IMR-90 (cell line): ENCODE measurements at regions not wholly inside any gene's neighbourhood (a gene's known extent, or its start where the extent isn't known, plus 50 kb on each side); places are given as distances from the start of the nearest gene placed in this dataset.

Experiments
- ATAC-seq: fragments of 200-7000 bp; cut with Tn5 transposase; 2 replicates; pipeline ENCODE4 v1.9.1; 2020; ENCODE audit warnings: low read depth, mild to moderate bottlenecking, moderate library complexity
- BruUV-seq: library from RNA; stranded (reverse); fragments of 400-500 nt; replicated peaks from 2 replicates; lab custom pipeline; 2021; lab: Mats Ljungman, UMichigan
- CTCF ChIA-PET: fragments of 300-600 bp; formaldehyde crosslinking; extraction: SDS; loops from one replicate; lab custom pipeline; 2021; ENCODE audit warnings: antibody characterized with exemption; lab: Yijun Ruan, JAX
- POLR2A ChIA-PET: fragments of 300-600 bp; sonication (Branson Sonifier 250); formaldehyde crosslinking; loops from one replicate; lab custom pipeline; 2022; ENCODE audit warnings: antibody characterized with exemption; ENCODE audit not compliant: unreplicated experiment; lab: Charles Lee
- DNase-seq: peaks from one replicate; pipeline ENCODE4 v3.0.0; 2013
- H2AFZ ChIP-seq: replicated peaks from 2 replicates; pipeline ENCODE3; 2013; ENCODE audit warnings: low read length, mild to moderate bottlenecking; ENCODE audit not compliant: poor library complexity
- H2AK5ac ChIP-seq: 2 replicates; pipeline ENCODE4 v1.6.1; 2013; ENCODE audit warnings: low read depth, low read length, inconsistent platforms
- H2AK9ac ChIP-seq: replicated peaks from 2 replicates; pipeline ENCODE3; 2013; ENCODE audit warnings: mild to moderate bottlenecking, low read depth, low read length, moderate library complexity; ENCODE audit not compliant: poor library complexity
- H2BK120ac ChIP-seq: 2 replicates; pipeline ENCODE4 v1.6.1; 2013; ENCODE audit warnings: low read depth, low read length, inconsistent platforms
- H2BK15ac ChIP-seq: 3 replicates; pipeline ENCODE4 v1.6.1; 2013; ENCODE audit warnings: low read depth, low read length, inconsistent platforms
- H2BK20ac ChIP-seq: 2 replicates; pipeline ENCODE4 v1.6.1; 2013; ENCODE audit warnings: low read depth, mild to moderate bottlenecking, inconsistent platforms, low read length, moderate library complexity
- H2BK5ac ChIP-seq: 2 replicates; pipeline ENCODE4 v1.6.1; 2013; ENCODE audit warnings: mild to moderate bottlenecking, low read depth, low read length, inconsistent platforms; ENCODE audit not compliant: poor library complexity, severe bottlenecking
- H3K14ac ChIP-seq: replicated peaks from 2 replicates; pipeline ENCODE4 v1.6.1; 2013; ENCODE audit warnings: low read depth, low read length, inconsistent platforms
- H3K18ac ChIP-seq: 2 replicates; pipeline ENCODE4 v1.6.1; 2013; ENCODE audit warnings: low read depth, low read length, control low read depth
- H3K23ac ChIP-seq: 2 replicates; pipeline ENCODE4 v1.6.1; 2013; ENCODE audit warnings: low read depth, low read length, inconsistent platforms
- H3K27ac ChIP-seq: 2 replicates; pipeline ENCODE4 v1.5.1; 2013; ENCODE audit warnings: mild to moderate bottlenecking, control low read depth, low read length; ENCODE audit not compliant: insufficient read depth
- H3K27me3 ChIP-seq: 2 replicates; pipeline ENCODE4 v1.6.1; 2013; ENCODE audit warnings: low read length; ENCODE audit not compliant: control insufficient read depth, insufficient read depth
- H3K36me3 ChIP-seq: 2 replicates; pipeline ENCODE4 v1.6.1; 2013; ENCODE audit warnings: low read length, mixed read lengths; ENCODE audit not compliant: control insufficient read depth, insufficient read depth
- H3K4ac ChIP-seq: 2 replicates; pipeline ENCODE4 v1.6.1; 2013; ENCODE audit warnings: low read depth, low read length, inconsistent platforms
- H3K4me1 ChIP-seq: 2 replicates; pipeline ENCODE4 v1.6.1; 2013; ENCODE audit warnings: low read length, mixed read lengths; ENCODE audit not compliant: control insufficient read depth, insufficient read depth
- H3K4me2 ChIP-seq: 2 replicates; pipeline ENCODE4 v1.6.1; 2013; ENCODE audit warnings: low read depth, mild to moderate bottlenecking, control low read depth, low read length, moderate library complexity
- H3K4me3 ChIP-seq: 2 replicates; pipeline ENCODE4 v1.5.1; 2013; ENCODE audit warnings: low read depth, mild to moderate bottlenecking, control low read depth, low read length, moderate library complexity; ENCODE audit not compliant: insufficient read depth
- H3K56ac ChIP-seq: 2 replicates; pipeline ENCODE4 v1.6.1; 2013; ENCODE audit warnings: low read length, inconsistent platforms; ENCODE audit not compliant: insufficient read depth; ENCODE audit errors: extremely low read depth
- H3K79me1 ChIP-seq, 2 experiments: 2 replicates each; pipeline ENCODE4 v1.6.1; 2013; ENCODE audit warnings: low read length in 2 of 2, inconsistent platforms in 1 of 2, low read depth in 1 of 2
- H3K9ac ChIP-seq: 2 replicates; pipeline ENCODE4 v1.6.1; 2013; ENCODE audit warnings: low read depth, low read length, control low read depth
- H3K9me1 ChIP-seq: 2 replicates; pipeline ENCODE4 v1.6.1; 2013; ENCODE audit warnings: low read length, inconsistent platforms; ENCODE audit not compliant: insufficient read depth
- H3K9me3 ChIP-seq: 2 replicates; pipeline ENCODE4 v1.6.1; 2013; ENCODE audit warnings: low read length; ENCODE audit not compliant: control insufficient read depth, insufficient read depth
- H4K20me1 ChIP-seq: 2 replicates; pipeline ENCODE4 v1.6.1; 2013; ENCODE audit warnings: low read length, inconsistent platforms; ENCODE audit not compliant: insufficient read depth
- H4K5ac ChIP-seq: 2 replicates; pipeline ENCODE4 v1.6.1; 2013; ENCODE audit warnings: mild to moderate bottlenecking, low read depth, low read length, control low read depth
- H4K8ac ChIP-seq, 2 experiments: 2 replicates each; pipeline ENCODE4 v1.6.1; 2013; ENCODE audit warnings: low read depth in 2 of 2, low read length in 2 of 2, control low read depth in 1 of 2, inconsistent platforms in 1 of 2
- H4K91ac ChIP-seq: 2 replicates; pipeline ENCODE4 v1.6.1; 2013; ENCODE audit warnings: low read depth, low read length, inconsistent platforms; ENCODE audit not compliant: insufficient read depth
- BHLHE40 ChIP-seq: fragments of 150-350 bp; IDR thresholded peaks from 2 replicates; pipeline ENCODE4 v1.6.1; 2016; ENCODE audit warnings: mild to moderate bottlenecking, low read depth, low read length
- CEBPB ChIP-seq: IDR thresholded peaks from 2 replicates; pipeline ENCODE4 v1.6.1; 2012; ENCODE audit warnings: low read depth, low read length, improper control_type of control experiment
- CHD1 ChIP-seq: IDR thresholded peaks from 2 replicates; pipeline ENCODE4 v1.6.1; 2012; ENCODE audit warnings: low read depth, low read length, improper control_type of control experiment
- FOS ChIP-seq: fragments of 150-350 bp; IDR thresholded peaks from 2 replicates; pipeline ENCODE4 v1.6.1; 2016; ENCODE audit warnings: low read depth, low read length
- MAFK ChIP-seq: IDR thresholded peaks from 2 replicates; pipeline ENCODE4 v1.6.1; 2012; ENCODE audit warnings: low read depth, low read length, improper control_type of control experiment
- MAZ ChIP-seq: IDR thresholded peaks from 2 replicates; pipeline ENCODE4 v1.6.1; 2012; ENCODE audit warnings: low read depth, mild to moderate bottlenecking, low read length, improper control_type of control experiment, moderate library complexity, borderline replicate concordance
- POLR2A ChIP-seq: IDR thresholded peaks from 2 replicates; pipeline ENCODE4 v1.6.1; 2012; ENCODE audit warnings: mild to moderate bottlenecking, low read depth, low read length
- RCOR1 ChIP-seq: IDR thresholded peaks from 2 replicates; pipeline ENCODE4 v1.6.1; 2012; ENCODE audit warnings: mild to moderate bottlenecking, low read length, improper control_type of control experiment; ENCODE audit not compliant: insufficient replicate concordance
- SMC3 ChIP-seq: fragments of 150-350 bp; IDR thresholded peaks from 2 replicates; pipeline ENCODE4 v1.6.1; 2016; ENCODE audit warnings: low read depth, mild to moderate bottlenecking, antibody characterized with exemption, low read length, moderate library complexity
- WGBS, 2 experiments: methylation state at CpG; one replicate each; pipeline versions ENCODE4 v1.1.5 to v1.1.7; 2013; ENCODE audit warnings: missing lambda C conversion rate in 2 of 2; ENCODE audit not compliant: insufficient read length in 1 of 2; ENCODE audit errors: extremely low coverage in 2 of 2; 5-methylcytosine and 5-hydroxymethylcytosine counted together
- dilution Hi-C: fragments of 300-500 bp; cut with HindIII; formaldehyde crosslinking; loops from one replicate; pipeline ENCODE4 v1.14.3; 2018; ENCODE audit warnings: low sequenced_read_pairs; ENCODE audit not compliant: unreplicated experiment
- in situ Hi-C: fragments of 300-500 bp; cut with MboI; formaldehyde crosslinking; loops from 3 replicates; pipeline ENCODE4 v1.14.3; 2019; ENCODE audit warnings: low sequenced_read_pairs, inconsistent platforms, mixed read lengths
- intact Hi-C: fragments of 100-400 bp; cut with micrococcal nuclease; formaldehyde crosslinking; loops from 2 replicates; pipeline ENCODE4 v1.10.0; 2022
- TF ChIP-seq, protein P1 (sequence below): fragments of 150-350 bp; IDR thresholded peaks from 2 replicates; pipeline ENCODE4 v1.6.1; 2016; ENCODE audit warnings: low read depth, mild to moderate bottlenecking, low read length, moderate library complexity, borderline replicate concordance
- TF ChIP-seq, protein P2 (sequence below): fragments of 150-350 bp; IDR thresholded peaks from 2 replicates; pipeline ENCODE4 v1.6.1; 2017; ENCODE audit warnings: mild to moderate bottlenecking, antibody characterized with exemption, low read length, low read depth

DNA sequence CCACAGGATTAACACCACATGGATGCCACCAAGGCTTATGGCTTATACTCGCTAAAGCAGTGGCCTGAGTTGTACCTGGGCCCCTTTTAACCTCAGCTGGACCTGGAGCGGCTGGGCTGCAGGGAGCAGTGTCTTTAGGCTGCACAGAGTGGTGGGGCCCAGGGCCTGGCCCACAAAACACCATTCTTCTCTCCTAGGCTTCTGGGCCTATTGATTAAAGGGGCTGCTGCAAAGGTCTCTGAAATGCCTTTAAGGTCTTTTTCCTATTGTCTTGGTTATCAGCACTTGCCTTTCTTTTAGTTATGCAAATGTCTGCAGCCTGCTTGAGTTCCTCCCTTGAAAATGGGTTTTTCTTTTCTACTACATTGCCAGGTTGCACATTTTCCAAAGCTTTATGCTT, 973.9 kb upstream of the PRR20A start:
- dilution Hi-C loops (no loop called here), intact Hi-C loops (no loop called here), in situ Hi-C loops (loop anchor here (25.0 kb wide), 1 partner anchor 95 kb away; no protein-coding TSS in a partner anchor)
- H2AK9ac ChIP-seq: no peak overlapping the region
- no peak for DNase-seq
- no peak overlapping the region for H4K5ac ChIP-seq
- no peak overlapping the region for H3K4me3 ChIP-seq
- no TSS peak for BruUV-seq
- no peak overlapping the region for H3K14ac ChIP-seq
- H3K4me2 ChIP-seq: no peak overlapping the region
- H3K56ac ChIP-seq: no peak overlapping the region
- no peak overlapping the region for H2BK5ac ChIP-seq
- H2AK5ac ChIP-seq: no peak overlapping the region
- no peak overlapping the region for H3K23ac ChIP-seq
- H3K79me1 ChIP-seq: no peaks in the 10 kb centered on the region
- no peak overlapping the region for H3K4ac ChIP-seq
- no peaks in the 10 kb centered on the region for H4K20me1 ChIP-seq
- CTCF ChIA-PET: no interaction called here
- no peak overlapping the region for H2BK120ac ChIP-seq
- H4K91ac ChIP-seq: no peak overlapping the region
- no peak overlapping the region for H3K27ac ChIP-seq
- no peak overlapping the region for H3K9ac ChIP-seq
- no peak overlapping the region for H2BK15ac ChIP-seq
- no CpG with 5 or more reads among the region's 2 CpGs for whole genome bisulfite sequencing, 2 experiments
- no peak overlapping the region for H2AFZ ChIP-seq
- no peak overlapping the region for H3K18ac ChIP-seq
- H4K8ac ChIP-seq: no peak overlapping the region
- H3K36me3 ChIP-seq: no peaks in the 10 kb centered on the region
- TF ChIP-seq MAZ (no peak), CEBPB (no peak), POLR2A (no peak), CHD1 (no peak), BHLHE40 (no peak), FOS (no peak), MAFK (no peak), RCOR1 (no peak), SMC3 (no peak)
- TF ChIP-seq, protein P1, sequence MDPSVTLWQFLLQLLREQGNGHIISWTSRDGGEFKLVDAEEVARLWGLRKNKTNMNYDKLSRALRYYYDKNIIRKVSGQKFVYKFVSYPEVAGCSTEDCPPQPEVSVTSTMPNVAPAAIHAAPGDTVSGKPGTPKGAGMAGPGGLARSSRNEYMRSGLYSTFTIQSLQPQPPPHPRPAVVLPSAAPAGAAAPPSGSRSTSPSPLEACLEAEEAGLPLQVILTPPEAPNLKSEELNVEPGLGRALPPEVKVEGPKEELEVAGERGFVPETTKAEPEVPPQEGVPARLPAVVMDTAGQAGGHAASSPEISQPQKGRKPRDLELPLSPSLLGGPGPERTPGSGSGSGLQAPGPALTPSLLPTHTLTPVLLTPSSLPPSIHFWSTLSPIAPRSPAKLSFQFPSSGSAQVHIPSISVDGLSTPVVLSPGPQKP: no peak
- TF ChIP-seq, protein P2, sequence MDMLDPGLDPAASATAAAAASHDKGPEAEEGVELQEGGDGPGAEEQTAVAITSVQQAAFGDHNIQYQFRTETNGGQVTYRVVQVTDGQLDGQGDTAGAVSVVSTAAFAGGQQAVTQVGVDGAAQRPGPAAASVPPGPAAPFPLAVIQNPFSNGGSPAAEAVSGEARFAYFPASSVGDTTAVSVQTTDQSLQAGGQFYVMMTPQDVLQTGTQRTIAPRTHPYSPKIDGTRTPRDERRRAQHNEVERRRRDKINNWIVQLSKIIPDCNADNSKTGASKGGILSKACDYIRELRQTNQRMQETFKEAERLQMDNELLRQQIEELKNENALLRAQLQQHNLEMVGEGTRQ: no peak
- H3K9me3 ChIP-seq: peaks cover 2% of the 10 kb centered on the region
- H2BK20ac ChIP-seq: no peak overlapping the region
- POLR2A ChIA-PET: no interaction called here
- H3K4me1 ChIP-seq: no peaks in the 10 kb centered on the region
- H3K9me1 ChIP-seq: no peaks in the 10 kb centered on the region
- ATAC-seq: no peak
- H3K27me3 ChIP-seq: no peaks in the 10 kb centered on the region
